K562 (cell line): ENCODE measurements at regions not wholly inside any gene's neighbourhood (a gene's known extent, or its start where the extent isn't known, plus 50 kb on each side); places are given as distances from the start of the nearest gene placed in this dataset.

Experiments
- ATAC-seq: fragments of 200-7000 bp; cut with Tn5 transposase; 3 replicates; pipeline ENCODE4 v1.9.1; 2020; ENCODE audit warnings: moderate library complexity
- BruUV-seq: library from RNA; stranded (reverse); fragments of 400-500 nt; replicated peaks from 2 replicates; lab custom pipeline; 2021; lab: Mats Ljungman, UMichigan
- CTCF ChIA-PET: fragments of 300-600 bp; formaldehyde crosslinking; extraction: SDS; loops from one replicate; lab custom pipeline; 2021; ENCODE audit warnings: low intra/inter-chr PET ratio; lab: Yijun Ruan, JAX
- POLR2A ChIA-PET: fragments of 300-600, 350-650 bp; sonication (Branson Sonifier 250); formaldehyde crosslinking; extraction: SDS; loops from one replicate; lab custom pipeline; 2021; ENCODE audit warnings: antibody characterized with exemption, inconsistent platforms; lab: Yijun Ruan, JAX
- DNase-seq, 4 experiments: peaks; one replicate each; pipeline versions ENCODE4 v3.0.0 to v3.0.0-alpha.2; 2011 to 2018; ENCODE audit warnings: low spot score in 3 of 4, mixed read lengths in 3 of 4; ENCODE audit errors: extremely low read depth in 1 of 4
- FAIRE-seq: peaks from 2 replicates; lab custom pipeline; 2011; peaks lifted over from hg19 to GRCh38; lab: Jason Lieb, UNC
- H2AFZ ChIP-seq: 2 replicates; pipeline ENCODE4 v1.6.0; 2011; ENCODE audit warnings: low read depth, low read length, control low read depth, inconsistent platforms
- H3K27ac ChIP-seq: fragments of 200-600 bp; 3 replicates; pipeline ENCODE4 v1.8.0; 2011; ENCODE audit warnings: low read depth, mild to moderate bottlenecking, control low read depth, inconsistent platforms, low read length, moderate library complexity, mixed read lengths; ENCODE audit errors: extremely low read depth
- H3K27me3 ChIP-seq, 2 experiments: fragments of 300-600 bp in 1 of 2; 2 replicates in 1 of 2; 3 replicates in 1 of 2; pipeline versions ENCODE4 v1.6.0 to v1.8.0; 2011; ENCODE audit warnings: inconsistent platforms in 2 of 2, low read length in 2 of 2, mild to moderate bottlenecking in 1 of 2, mixed read lengths in 1 of 2, moderate library complexity in 1 of 2; ENCODE audit not compliant: control insufficient read depth in 2 of 2, insufficient read depth in 2 of 2
- H3K36me3 ChIP-seq: fragments of 300-600 bp; 3 replicates; pipeline ENCODE4 v1.8.0; 2011; ENCODE audit warnings: mild to moderate bottlenecking, low read length, inconsistent platforms; ENCODE audit not compliant: control insufficient read depth, insufficient read depth
- H3K4me1 ChIP-seq, 2 experiments: fragments of 200-600 bp in 1 of 2; replicated peaks in 1 of 2; 2 replicates in 1 of 2; 3 replicates in 1 of 2; pipeline versions ENCODE4 v1.5.1 to v1.8.0; 2011; ENCODE audit warnings: inconsistent platforms in 2 of 2, low read length in 2 of 2, mild to moderate bottlenecking in 1 of 2, mixed read lengths in 1 of 2, moderate library complexity in 1 of 2; ENCODE audit not compliant: control insufficient read depth in 2 of 2, insufficient read depth in 2 of 2
- H3K4me2 ChIP-seq: 2 replicates; pipeline ENCODE4 v1.6.1; 2011; ENCODE audit warnings: low read length, control low read depth, inconsistent platforms, mixed read lengths; ENCODE audit not compliant: insufficient read depth
- H3K4me3 ChIP-seq: fragments of 200-600 bp; sonication (generic), shearing (Covaris generic); 2 replicates; pipeline ENCODE4 v1.5.1; 2016; ENCODE audit warnings: control low read depth, inconsistent platforms
- H3K79me2 ChIP-seq: fragments of 200-600 bp; 3 replicates; pipeline ENCODE4 v1.8.0; 2011; ENCODE audit warnings: low read length, inconsistent platforms; ENCODE audit not compliant: control insufficient read depth, insufficient read depth
- H3K9ac ChIP-seq, 2 experiments: 2 replicates each; pipeline versions ENCODE4 v1.6.0 to v1.6.1; 2011; ENCODE audit warnings: low read depth in 2 of 2, low read length in 2 of 2, control low read depth in 1 of 2, inconsistent platforms in 1 of 2, mild to moderate bottlenecking in 1 of 2, mixed read lengths in 1 of 2; ENCODE audit not compliant: insufficient read depth in 1 of 2
- H3K9me1 ChIP-seq: one replicate; pipeline ENCODE4 v1.6.0; 2011; ENCODE audit warnings: inconsistent platforms, mild to moderate bottlenecking, low read length, moderate library complexity; ENCODE audit not compliant: control insufficient read depth, insufficient read depth
- H3K9me3 ChIP-seq: replicated peaks from 2 replicates; pipeline ENCODE4 v1.5.1; 2011; ENCODE audit warnings: low read depth, low read length, inconsistent platforms; ENCODE audit not compliant: control insufficient read depth, insufficient read depth
- H4K20me1 ChIP-seq: replicated peaks from 2 replicates; pipeline ENCODE4 v1.6.1; 2011; ENCODE audit warnings: low read length, inconsistent platforms, mixed read lengths; ENCODE audit not compliant: control insufficient read depth, insufficient read depth
- ATF3 ChIP-seq, 2 experiments: fragments of 450-650 bp in 1 of 2; sonication (generic) in 1 of 2; formaldehyde crosslinking in 1 of 2; IDR thresholded peaks in 1 of 2; conservative IDR thresholded peaks in 1 of 2; 2 replicates each; pipeline versions ENCODE4 v1.6.1 to v1.8.1; 2016 to 2023; ENCODE audit warnings: mild to moderate bottlenecking in 2 of 2, moderate library complexity in 2 of 2, inconsistent platforms in 1 of 2, missing genetic modification reagents in 1 of 2
- CTCFL ChIP-seq: IDR thresholded peaks from 2 replicates; pipeline ENCODE4 v1.6.1; 2011; ENCODE audit warnings: borderline replicate concordance, low read depth, mild to moderate bottlenecking, moderate library complexity, low read length; ENCODE audit not compliant: insufficient read depth, poor library complexity, severe bottlenecking
- GTF2F1 ChIP-seq: IDR thresholded peaks from 2 replicates; pipeline ENCODE4 v1.6.1; 2011; ENCODE audit warnings: low read depth, low read length, improper control_type of control experiment
- ILK ChIP-seq: fragments of 450-650 bp; IDR thresholded peaks from 2 replicates; pipeline ENCODE4 v1.6.1; 2016; ENCODE audit warnings: missing genetic modification characterization, low read depth, mild to moderate bottlenecking, missing compliant biosample characterization, moderate library complexity, borderline replicate concordance
- KAT2B ChIP-seq: IDR thresholded peaks from one replicate; pipeline ENCODE4 v1.6.1; 2012; ENCODE audit warnings: low read depth, mild to moderate bottlenecking, control low read depth, inconsistent platforms, low read length, moderate library complexity
- NFRKB ChIP-seq: fragments of 450-650 bp; IDR thresholded peaks from 2 replicates; pipeline ENCODE4 v1.6.1; 2016; ENCODE audit warnings: low read depth
- ZNF174 ChIP-seq: fragments of 250-450 bp; sonication (Bioruptor Pico); IDR thresholded peaks from 2 replicates; pipeline ENCODE4 v1.4.0; 2020; ENCODE audit warnings: mild to moderate bottlenecking
- ZNF311 ChIP-seq: fragments of 250-450 bp; sonication (Bioruptor Pico); IDR thresholded peaks from 2 replicates; pipeline ENCODE4 v1.4.0; 2020; ENCODE audit warnings: mild to moderate bottlenecking, moderate library complexity
- ZNF316 ChIP-seq: fragments of 450-650 bp; IDR thresholded peaks from 2 replicates; pipeline ENCODE4 v1.6.1; 2016
- WGBS: fragments of 100-300 bp; shearing (Covaris generic); methylation state at CpG from one replicate; pipeline ENCODE4 v1.1.6; 2016; ENCODE audit warnings: low coverage, mixed read lengths; ENCODE audit not compliant: insufficient coverage; ENCODE audit errors: missing lambda C conversion rate; 5-methylcytosine and 5-hydroxymethylcytosine counted together
- in situ Hi-C: fragments of 300-500 bp; cut with MboI; formaldehyde crosslinking; loops from 4 replicates; pipeline ENCODE4 v1.15.0; 2018; ENCODE audit warnings: inconsistent platforms, mixed read lengths
- intact Hi-C: fragments of 100-400 bp; cut with micrococcal nuclease; formaldehyde crosslinking; loops from 2 replicates; pipeline ENCODE4 v1.14.2; 2022

GRCh38 chr13:50345804-50346203 is 330.6 kb downstream of the KCNRG start (continued):
- no peak for TF ChIP-seq ATF3 (IDR thresholded peaks at IDR 0.05)
- no peak for TF ChIP-seq ATF3 (CRISPR knock-in tag; conservative IDR thresholded peaks at IDR 0.05)
- TF ChIP-seq KAT2B, result no peak
- no peak for TF ChIP-seq ZNF311 (CRISPR knock-in tag)
- no peak for TF ChIP-seq CTCFL
- TF ChIP-seq ZNF174, result no peak
- TF ChIP-seq ILK (tag), result no peak
- TF ChIP-seq, all 486 proteins: peak for 0

- CTCF ChIA-PET, result no interaction called here
- TF ChIP-seq ZNF316, result no peak
- TF ChIP-seq NFRKB, result no peak
- no peak for TF ChIP-seq GTF2F1
- ATAC-seq (no peak), DNase-seq (no peak), FAIRE-seq (no peak)
- in situ Hi-C loops (no loop called here), intact Hi-C loops (no loop called here)
- H3K4me3 ChIP-seq, result no peak overlapping the region
- BruUV-seq, result no TSS peak
- H3K4me2 ChIP-seq, result no peak overlapping the region
- POLR2A ChIA-PET, result no interaction called here
- no peaks in the 10 kb centered on the region for H3K36me3 ChIP-seq
- no peak overlapping the region for H3K9ac ChIP-seq
- H4K20me1 ChIP-seq, result no peaks in the 10 kb centered on the region
- WGBS, result 66% methylated on average over 4 of the region's 4 CpGs
- H3K27ac ChIP-seq, result no peak overlapping the region
- no peak overlapping the region for H2AFZ ChIP-seq
- H3K9me3 ChIP-seq, result no peaks in the 10 kb centered on the region
- no peaks in the 10 kb centered on the region for H3K79me2 ChIP-seq
- no peaks in the 10 kb centered on the region for H3K4me1 ChIP-seq
- no peaks in the 10 kb centered on the region for H3K9me1 ChIP-seq
- no peaks in the 10 kb centered on the region for H3K27me3 ChIP-seq
Observed at GRCh38 chr13:50348371-50348770, 333.1 kb downstream of the KCNRG start.
